ENCODE measurements at regions not wholly inside any gene's neighbourhood (a gene's known extent, or its start where the extent isn't known, plus 50 kb on each side); places are given as distances from the start of the nearest gene placed in this dataset.

DNA sequence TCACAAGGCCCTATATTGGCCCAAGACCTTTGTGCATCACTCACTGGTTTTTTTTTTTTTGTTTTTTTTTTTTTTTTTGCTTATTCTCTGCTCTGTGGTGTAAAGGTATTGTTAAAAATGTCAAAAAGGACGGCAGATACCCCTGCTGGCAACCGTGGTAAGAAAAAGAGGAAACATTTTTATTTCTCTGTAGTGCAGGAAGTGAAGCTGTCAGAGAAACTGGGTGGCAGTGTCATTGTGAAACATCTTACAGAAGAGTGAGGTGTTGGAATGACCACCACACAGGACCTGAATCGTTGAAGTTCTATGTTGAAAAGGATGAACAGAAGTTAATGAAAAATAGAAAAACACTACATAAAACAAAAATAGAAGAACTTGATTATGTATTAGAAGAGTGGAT lies 346.4 kb downstream of the FGF9 start:
- DNase-seq (ENCODE audit: low read depth, low spot score): no peak
- POLR2A ChIA-PET: no interaction called here
- Histone ChIP-seq H3K27ac (ENCODE audit: low read depth, low read length) (no peak overlapping the region), H3K27me3 (ENCODE audit: control insufficient read depth, insufficient read depth, low read length) (no peaks in the 10 kb centered on the region), H3K9me3 (ENCODE audit: control insufficient read depth, insufficient read depth, low read length) (no peaks in the 10 kb centered on the region; the same call in 1 of the 2 replicates), H3K4me3 (ENCODE audit: low read depth, low read length) (no peak overlapping the region)
- CTCF ChIA-PET: interaction anchor here (0.7 kb wide), 1 partner anchor 348 kb away, joined by 16 read pairs; no protein-coding TSS in a partner anchor
- TF ChIP-seq CTCF (IDR thresholded peaks at IDR 0.05; ENCODE audit: low read depth, low read length): no peak

DNA sequence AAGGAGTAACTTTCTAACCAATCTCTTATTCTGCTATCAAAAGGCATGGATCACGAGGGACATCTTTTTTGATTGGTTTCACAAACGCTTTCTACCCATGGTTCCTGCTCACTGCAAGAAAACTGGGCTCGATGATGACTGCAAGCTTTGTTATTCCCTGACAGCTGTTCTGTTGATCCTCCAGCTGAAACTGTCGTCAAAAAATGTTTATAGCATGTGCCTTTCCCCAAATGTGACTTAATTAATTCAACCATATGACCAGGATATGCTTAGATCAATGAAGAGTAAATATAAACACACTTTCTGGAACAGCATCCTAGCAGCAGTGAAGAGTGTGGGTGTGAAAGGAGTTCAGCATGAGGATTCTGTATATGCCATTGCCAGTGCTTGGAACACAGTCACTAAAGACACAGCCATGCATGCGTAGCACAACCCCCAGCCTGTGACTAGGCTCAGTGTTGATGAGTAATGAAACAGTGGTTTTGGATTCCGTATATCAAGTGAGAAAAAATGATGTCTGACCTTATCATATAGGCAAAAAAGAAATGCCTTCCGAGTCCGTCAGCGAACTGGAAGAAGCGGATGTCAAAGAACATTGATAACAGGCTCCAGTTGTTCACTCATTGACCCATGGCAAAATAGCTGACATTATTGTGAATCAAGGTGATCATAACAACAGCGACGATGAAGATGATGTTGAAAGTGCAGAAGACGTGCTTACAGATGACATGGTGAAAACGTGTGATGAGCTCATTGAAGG lies 347.4 kb downstream of the FGF9 start:
- peak; percentile 1 for DNase-seq (ENCODE audit: low read depth, low spot score)
- H3K27me3 ChIP-seq (ENCODE audit: control insufficient read depth, insufficient read depth, low read length): no peaks in the 10 kb centered on the region
- no peak overlapping the region for H3K4me3 ChIP-seq (ENCODE audit: low read depth, low read length)
- ChIA-PET POLR2A (no interaction called here), CTCF (no interaction called here)
- no peak overlapping the region for H3K27ac ChIP-seq (ENCODE audit: low read depth, low read length)
- no peak for TF ChIP-seq CTCF (IDR thresholded peaks at IDR 0.05; ENCODE audit: low read depth, low read length)
- no peaks in the 10 kb centered on the region; the same call in 1 of the 2 replicates for H3K9me3 ChIP-seq (ENCODE audit: control insufficient read depth, insufficient read depth, low read length)

DNA sequence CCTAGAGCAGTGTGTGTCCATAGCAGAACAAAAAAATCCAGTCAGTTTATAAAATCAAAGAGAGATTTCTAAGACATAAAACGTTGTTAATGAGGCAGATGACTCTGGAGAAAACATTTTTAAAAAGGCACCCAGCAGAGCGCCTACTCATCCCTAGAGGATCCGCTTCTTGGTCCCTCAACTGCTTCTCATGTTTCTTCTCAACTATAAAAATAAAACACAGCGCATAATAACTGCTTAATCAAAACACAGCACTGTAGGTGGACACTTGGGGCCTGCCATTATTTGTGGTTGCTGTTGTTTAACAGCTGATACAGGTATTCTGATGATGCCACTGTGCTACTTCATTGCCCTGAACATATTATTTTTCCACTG lies 347.9 kb downstream of the FGF9 start:
- Histone ChIP-seq H3K27me3 (ENCODE audit: control insufficient read depth, insufficient read depth, low read length) (no peaks in the 10 kb centered on the region), H3K27ac (ENCODE audit: low read depth, low read length) (no peak overlapping the region), H3K4me3 (ENCODE audit: low read depth, low read length) (no peak overlapping the region), H3K9me3 (ENCODE audit: control insufficient read depth, insufficient read depth, low read length) (no peaks in the 10 kb centered on the region; the same call in 1 of the 2 replicates)
- POLR2A ChIA-PET: no interaction called here
- CTCF ChIA-PET: no interaction called here
- DNase-seq (ENCODE audit: low read depth, low spot score): no peak
- no peak for TF ChIP-seq CTCF (IDR thresholded peaks at IDR 0.05; ENCODE audit: low read depth, low read length)

GRCh38 chr13:22024381-22024994 lies 353.6 kb downstream of the FGF9 start:
- DNase-seq (ENCODE audit: low read depth, low spot score): no peak
- Histone ChIP-seq H3K27ac (ENCODE audit: low read depth, low read length) (no peak overlapping the region), H3K9me3 (ENCODE audit: control insufficient read depth, insufficient read depth, low read length) (no peaks in the 10 kb centered on the region; the same call in 1 of the 2 replicates), H3K27me3 (ENCODE audit: control insufficient read depth, insufficient read depth, low read length) (peaks cover under 1% of the 10 kb centered on the region), H3K4me3 (ENCODE audit: low read depth, low read length) (no peak overlapping the region)
- ChIA-PET CTCF (interaction anchor here (1.0 kb wide), 1 partner anchor 25 kb away, joined by 3 read pairs; no protein-coding TSS in a partner anchor), POLR2A (no interaction called here)
- TF ChIP-seq CTCF (IDR thresholded peaks at IDR 0.05; ENCODE audit: low read depth, low read length): no peak

- no peak for DNase-seq (ENCODE audit: low read depth, low spot score)
- H3K4me3 ChIP-seq (ENCODE audit: low read depth, low read length): no peak overlapping the region
- CTCF ChIA-PET: no interaction called here
- H3K27me3 ChIP-seq (ENCODE audit: control insufficient read depth, insufficient read depth, low read length): peaks cover 2% of the 10 kb centered on the region
- no peaks in the 10 kb centered on the region for H3K9me3 ChIP-seq (ENCODE audit: control insufficient read depth, insufficient read depth, low read length)
- POLR2A ChIA-PET: no interaction called here
- no peak for TF ChIP-seq CTCF (IDR thresholded peaks at IDR 0.05; ENCODE audit: low read depth, low read length)
- H3K27ac ChIP-seq (ENCODE audit: low read depth, low read length): no peak overlapping the region
Measured at GRCh38 chr13:22027566-22027965, 356.7 kb downstream of the FGF9 start.

Data from AG04450 (cell line).